ENCODE measurements at regions not wholly inside any gene's neighbourhood (a gene's known extent, or its start where the extent isn't known, plus 50 kb on each side); places are given as distances from the start of the nearest gene placed in this dataset.
"Not testable (repeated sequence)": the region's sequence is repeated elsewhere in the genome, so short reads cannot be mapped to it uniquely, and the experiment has no call there.

DNA sequence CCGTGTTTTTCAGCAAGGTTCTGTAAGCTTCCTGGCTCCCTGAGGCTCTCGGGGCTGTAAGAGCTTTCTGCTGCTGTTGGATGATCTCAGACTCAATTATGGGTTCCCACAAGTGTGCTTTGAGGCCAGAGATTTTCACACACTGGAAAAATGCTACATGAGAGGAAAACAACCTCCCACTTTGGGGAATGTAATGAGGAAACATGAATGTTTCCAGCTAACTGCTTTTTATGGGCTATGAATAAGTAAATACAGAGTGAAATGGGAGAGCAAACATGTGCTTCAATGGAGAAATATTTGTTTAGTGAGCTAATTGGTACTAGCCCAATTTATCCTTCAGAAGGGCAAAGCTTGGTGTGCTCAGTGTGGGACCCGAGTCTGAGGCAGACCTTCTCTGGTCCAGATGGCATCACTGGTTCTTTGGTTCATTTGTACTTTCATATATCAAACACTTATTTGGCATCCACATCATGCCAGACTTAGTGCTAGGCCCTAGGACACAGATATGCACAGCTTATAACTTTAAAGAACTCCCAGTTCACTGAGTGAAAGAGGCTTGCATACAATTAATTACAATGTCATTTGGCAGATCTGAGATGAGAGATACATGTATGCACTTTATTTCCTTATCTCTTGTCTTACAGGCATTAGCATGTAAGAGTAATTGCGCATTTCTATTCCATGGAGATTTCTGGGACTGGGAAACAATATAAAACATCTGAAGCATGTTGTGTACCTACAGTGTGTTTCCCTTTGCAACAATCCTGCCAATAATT, 248.8 kb downstream of the RDH14 start:
- DNase-seq, result peak; percentile 93

DNA sequence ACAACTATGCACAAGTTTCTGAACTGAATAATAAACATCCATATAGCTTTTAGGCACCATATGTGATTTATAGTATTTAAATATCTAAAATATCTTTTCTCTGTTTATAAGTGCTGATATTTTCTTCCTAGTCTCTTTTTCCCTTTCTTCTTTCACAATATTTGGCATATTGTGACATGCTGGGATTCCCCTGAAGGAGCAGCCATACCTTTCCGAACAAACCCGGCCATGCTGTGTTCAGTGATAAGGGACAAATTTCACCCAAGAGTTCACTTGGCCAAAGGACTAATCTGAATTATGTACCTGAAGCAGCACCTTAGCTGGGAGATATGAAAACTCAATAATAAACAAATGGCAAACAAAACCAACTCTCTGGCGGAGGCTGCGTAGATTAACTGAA, 250.8 kb downstream of the RDH14 start:
- no peak for DNase-seq

DNA sequence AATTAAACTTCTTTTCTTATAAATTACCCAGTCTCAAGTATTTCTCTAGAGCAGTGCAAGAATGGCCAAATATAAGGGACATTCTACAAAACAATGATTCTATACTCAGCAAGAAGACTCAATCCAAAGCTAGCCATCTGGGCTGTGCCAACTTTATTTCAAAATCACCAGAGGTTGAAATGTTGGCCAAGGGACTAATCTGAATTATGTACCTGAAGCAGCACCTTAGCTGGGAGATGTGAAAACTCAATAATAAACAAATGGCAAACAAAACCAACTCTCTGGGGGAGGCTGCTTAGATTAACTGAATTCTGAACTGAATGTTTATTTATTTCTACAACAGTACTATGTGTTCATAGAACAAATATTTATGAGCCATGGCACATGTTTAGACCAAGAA, 251.3 kb downstream of the RDH14 start:
- DNase-seq, result no peak

DNA sequence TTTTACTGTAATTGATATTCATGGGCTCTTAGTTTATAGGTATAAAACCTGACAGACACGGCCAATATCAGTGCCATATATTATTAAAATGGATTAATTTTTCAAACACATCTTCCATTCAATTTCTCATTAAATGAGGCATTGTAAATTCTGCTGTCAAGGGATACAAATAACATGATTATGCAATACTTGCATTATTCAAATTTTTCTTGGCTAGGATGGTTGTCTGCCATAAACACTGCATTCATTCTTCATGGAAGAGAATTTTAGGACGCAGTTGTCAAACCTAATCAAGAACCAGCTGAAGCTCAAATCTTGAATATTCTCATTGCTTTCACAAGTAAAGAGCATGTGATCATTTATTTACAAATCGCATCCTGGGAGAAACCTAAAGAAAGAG, 255.6 kb downstream of the RDH14 start:
- DNase-seq, result no peak

DNA sequence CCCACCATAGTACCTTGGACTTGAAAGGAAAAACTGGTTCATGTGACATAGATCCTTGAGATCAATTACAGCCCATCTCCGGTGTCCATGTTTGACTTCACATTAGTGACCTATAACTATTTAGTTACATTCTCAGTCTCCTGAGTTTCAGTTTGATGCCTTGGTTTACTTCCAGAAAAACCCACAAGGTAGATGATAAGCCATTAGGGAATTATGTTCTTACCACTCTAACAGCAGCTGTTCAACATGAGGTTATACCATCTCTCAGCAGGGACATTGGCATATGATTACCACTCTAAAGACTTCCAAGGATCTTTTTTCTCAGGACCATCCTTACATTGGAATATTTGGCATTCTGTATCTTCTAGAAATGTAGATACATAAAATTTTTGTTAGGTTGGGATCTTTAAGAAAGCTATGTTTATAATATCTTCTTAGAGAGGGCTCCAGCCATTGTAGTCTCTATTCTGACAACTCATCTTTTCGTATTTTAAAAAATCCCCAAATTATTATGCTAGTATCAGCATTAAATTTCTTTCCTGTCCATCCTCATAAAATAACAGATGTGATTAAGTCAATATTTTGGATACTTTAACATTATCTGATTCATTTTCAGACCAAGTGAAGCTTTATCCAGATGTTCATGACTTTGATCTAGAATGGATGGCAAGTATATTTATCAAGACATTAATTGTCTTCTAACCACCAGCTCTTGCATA, 258.9 kb downstream of the RDH14 start:
- DNase-seq, result no peak

DNA sequence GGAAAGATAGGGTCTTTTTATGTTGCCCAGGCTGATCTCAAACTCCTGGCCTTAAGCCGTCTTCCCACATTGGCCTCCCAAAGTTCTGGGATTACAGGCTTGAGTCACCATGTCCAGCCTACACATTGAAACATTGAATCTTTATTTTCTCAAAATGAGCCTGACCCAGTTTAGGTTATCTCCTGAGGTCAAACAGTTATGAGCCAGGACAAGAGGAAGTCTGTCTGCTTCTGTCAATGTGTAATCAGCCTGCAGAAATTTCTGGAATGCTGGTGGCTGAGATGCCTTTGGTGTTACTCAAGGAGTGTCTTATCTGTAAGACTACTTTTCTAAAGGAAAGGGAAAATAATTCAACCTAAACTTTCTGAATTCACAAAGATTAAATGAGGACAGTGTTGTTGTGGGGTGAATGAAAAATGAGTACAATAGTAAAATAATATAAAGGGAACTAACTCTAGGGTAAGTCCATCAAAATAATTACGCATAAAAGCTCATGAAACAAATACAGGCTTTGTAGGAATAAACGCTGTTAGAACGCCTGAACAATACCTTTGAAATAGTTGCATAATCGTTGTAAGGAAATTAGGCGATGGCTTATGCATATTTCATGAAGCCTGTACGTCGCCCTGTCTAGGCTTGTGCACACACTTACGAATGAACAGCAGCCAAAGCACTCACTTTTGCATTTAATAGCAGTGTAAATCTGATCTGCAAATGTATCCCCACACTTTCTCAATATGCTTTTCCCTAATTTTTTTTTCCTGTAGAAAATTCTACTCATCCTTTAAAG, 260.8 kb downstream of the RDH14 start:
- DNase-seq, result no peak

DNA sequence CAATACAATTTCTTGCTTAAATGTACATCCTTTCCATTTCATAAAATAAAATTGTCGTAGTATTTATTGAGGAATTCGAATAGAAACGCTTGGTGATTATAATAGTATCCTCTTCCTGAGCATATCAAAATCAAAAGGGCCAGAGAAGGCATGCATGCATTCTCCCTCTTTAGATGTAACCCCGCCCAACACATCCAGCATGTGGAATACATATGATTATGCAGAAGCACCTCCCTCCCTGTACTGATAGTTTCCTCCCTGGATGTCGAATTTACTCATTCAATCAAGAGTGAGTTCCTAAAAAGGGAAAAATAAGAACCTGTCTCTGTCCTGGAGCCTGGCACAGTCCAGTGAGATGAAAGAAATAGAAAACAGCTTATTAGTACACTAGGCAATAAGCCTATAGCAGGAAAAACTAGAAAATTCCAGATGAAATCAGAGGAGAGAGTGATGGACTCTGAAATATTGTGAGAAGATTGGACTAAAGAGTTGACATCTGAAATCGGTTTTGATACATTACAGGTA, 262.9 kb downstream of the RDH14 start:
- no peak for DNase-seq

DNA sequence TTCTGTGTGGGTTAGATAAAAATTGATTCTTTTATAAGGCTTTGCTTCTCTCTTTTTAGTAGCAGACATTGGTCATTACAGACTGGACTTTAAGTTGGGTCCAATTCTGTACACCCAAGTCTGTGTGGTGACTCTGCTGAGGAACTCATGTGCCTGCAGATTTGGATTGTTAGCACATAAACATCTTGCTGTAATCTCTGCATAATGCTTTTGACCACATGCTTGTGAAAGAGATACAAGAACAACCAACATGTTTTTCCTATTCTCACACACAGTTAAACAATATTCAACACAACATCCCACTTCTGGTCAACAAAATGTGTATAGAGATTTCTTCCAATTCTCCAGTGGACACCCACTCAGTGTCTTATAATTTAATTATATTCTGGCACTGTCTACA, 270.1 kb downstream of the RDH14 start:
- no peak for DNase-seq

DNA sequence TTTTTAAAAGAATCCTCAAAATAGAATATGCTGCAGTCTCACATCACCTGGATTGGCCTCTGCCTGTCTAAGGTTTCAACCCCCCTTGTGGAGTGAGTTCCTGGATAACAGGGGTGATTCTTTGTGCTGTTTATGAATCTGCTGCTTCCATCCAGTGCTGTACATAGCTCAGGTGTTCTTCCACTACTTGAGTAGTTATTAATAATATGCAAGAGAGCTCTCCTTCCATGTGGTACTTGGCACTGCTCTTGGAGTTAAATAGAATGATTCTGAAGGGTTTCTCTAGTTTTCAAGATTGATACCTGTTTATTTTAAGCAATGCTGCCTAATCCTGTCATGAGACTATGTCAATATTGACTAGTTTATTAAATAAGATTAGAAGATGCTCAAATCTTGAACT, 273.6 kb downstream of the RDH14 start:
- DNase-seq, result no peak

DNA sequence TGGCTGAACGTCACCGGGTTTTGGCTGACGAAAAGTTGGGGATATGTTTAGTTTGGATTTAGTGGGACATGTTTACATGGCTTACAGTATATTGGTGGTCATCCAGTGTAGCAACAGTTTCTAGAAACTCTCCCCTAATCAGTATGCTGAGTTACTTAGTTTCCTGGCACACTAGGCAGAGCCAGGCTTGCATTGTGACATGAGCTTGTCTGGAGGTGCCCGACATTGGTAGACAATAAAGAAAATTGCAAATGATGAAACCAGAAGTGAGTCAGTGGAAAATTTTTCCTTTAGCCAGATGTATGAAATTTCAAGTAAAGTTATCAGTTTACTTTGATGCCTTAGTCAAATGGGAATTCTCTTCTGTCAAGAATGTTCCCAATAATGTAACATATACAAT, 276.1 kb downstream of the RDH14 start:
- no peak for DNase-seq

DNA sequence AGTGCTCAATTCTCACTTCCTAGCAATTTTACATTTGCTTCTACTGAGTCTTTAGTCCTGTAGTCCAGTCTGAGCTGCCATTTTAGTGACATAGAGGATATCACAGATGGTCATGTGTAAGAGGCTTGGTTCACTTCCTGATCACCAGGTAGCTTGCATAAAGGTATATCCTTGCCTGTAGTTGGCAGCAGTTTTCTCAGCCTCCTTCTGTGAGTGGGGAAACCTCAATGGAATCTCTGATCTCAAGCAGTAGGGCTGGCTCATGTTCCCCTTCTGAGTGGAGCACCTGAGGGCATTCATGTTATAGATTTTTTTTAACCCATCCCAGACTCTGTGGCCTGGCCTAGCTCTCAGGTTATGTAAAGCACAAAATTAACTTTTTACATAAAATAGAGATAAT, 278.4 kb downstream of the RDH14 start:
- DNase-seq, result no peak

DNA sequence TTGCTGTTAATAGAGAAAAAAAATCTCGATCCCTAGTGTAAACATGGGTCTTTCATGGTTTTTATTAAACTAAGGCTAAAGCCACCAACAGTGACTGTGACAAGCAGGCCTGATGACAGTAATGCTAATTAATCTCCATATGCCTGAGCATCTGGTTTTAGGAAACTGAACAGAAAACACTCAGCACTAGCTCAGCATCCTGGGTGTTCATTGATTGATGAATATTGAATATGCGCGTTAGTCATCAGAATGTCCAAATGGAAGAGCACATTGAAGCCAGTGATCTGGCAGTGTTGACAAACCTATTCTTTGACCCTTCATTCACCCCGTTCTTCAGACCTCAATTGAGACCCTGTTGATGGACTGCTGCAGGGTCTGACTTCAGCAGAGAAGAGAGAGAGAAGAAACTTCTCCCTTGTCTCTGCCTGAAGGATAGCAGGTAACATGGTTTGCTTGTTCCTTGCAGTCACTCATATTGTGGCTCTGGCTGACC, 283.8 kb downstream of the RDH14 start:
- DNase-seq, result no peak

DNA sequence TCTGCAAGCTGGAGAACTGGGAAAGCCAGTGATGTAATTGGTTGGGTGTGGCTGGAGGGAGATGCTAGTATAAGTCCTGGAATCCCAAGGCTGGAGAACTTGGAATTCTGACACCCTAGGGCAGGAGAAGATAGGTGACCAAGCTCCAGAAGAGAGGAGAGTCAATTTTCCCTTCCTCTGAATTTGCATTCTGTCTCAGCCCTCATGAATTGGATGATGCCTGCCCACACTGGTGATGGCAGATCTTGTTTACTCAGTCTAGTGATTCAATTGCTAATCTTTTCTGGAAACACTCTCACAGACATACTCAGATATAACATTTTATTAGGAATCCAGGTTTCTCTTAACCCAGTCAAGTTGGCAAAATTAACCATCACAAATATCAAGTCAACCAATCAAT, 287.2 kb downstream of the RDH14 start:
- DNase-seq, result no peak

DNA sequence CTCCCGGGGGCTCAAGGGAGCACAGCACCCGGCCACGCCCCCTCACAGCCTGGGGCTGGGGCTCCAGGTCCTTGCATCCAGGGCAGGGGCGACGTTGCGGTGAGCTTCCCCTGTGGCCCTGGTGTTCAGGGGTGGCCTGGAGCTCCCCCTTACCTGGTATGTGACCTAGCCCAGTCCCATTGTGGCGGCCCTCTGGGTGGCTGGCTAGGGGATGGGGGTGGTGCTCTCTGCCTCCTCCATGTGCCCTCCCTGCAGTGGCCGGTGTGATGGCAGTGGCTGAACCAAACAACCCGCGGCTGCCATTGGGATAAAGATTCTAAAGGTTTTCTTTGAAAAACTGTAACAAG, 288.3 kb downstream of the RDH14 start:
- no peak for DNase-seq

DNA sequence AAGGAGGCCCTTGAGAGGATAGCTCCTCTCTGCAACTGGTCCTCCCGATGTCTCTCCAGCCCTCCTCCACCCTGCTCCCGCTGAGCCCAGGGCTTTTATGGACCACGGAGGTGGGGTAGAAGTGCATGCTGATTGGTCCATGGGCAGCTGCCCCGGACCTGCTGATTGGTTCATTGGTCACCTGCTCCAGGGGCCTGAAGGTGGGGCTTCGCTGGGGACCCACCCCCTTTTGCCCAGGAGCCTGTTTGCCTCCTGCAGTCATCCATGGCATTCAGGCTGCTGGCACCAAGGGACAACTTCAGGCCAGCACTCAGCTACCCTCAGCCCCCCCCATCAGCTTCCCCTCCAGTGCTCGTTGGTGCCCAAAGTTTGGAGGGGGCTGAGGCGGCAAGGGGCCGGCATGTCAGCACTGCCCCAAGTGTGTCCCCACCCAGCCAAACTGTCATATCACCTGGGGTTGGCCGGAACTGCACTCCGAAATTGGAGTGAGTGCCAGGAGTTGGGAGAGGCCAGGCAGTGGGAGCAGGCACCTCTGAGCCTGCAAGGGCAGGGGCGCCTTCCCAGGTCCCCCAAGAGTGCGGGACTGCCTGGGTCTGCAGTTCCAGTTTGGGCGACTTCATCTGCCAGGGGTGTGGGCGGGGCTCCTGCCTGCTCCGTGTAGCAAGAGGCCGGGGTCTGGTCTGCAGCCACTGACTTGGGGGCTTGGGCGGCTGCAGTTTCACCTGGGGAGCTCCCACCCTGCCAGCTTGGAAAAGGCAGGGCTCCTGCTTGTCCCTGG, 288.9 kb downstream of the RDH14 start:
- DNase-seq, result no peak

DNA sequence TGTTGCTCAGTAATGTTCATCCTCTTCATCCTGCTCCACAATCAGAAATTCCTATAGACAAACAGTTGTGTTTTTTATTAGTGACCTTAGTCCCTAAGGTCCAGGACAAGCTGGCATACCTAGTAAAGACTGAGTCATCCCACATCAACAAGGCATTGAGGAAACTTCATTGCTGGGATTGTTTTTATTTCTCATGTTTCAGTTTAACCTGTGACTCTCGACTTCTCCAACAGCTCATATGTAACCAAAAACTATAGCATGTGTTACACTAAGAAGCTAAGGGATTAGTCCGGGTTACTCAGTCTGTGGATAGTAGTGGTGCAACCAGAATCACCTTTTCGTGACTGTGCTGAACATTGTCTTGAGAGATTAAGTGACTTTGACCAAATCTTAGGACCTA, 292.1 kb downstream of the RDH14 start:
- DNase-seq, result no peak

DNA sequence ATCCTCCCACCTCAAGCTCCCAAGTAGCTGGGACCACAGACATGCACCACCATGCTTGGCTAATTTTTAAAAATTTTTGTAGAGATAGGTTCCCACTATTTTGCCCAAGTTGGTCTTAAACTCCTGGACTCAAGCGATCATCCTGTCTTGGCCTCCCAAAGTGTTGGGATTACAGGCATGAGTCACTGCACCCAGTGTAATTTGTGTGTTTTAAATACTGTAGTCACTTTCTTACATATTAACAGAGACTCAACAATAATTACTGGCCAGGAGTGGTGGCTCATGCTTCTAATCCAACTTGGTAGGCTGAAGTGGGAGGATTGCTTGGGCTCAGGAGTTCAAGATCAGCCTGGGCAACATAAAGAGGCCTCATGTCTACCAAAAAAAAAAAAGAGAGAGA, 293.0 kb downstream of the RDH14 start:
- no peak for DNase-seq

DNA sequence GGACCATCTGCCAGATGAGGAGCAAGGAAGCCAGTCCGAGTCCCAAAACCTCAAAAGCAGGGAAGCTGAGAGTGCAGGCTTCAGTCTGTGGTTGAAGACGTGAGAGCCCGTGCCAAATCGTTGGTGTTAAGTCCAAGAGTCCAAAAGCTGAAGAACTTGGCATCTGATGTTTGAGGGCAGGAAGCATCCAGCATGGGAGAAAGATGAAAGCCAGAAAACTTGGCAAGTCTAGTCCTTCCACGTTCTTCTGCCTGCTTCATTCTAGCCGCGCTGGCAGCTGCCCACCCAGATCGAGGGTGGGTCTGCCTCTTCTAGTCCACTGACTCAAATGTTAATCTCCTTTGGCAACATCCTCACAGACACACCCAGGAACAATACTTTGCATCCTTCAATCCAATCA, 293.8 kb downstream of the RDH14 start:
- not testable (repeated sequence) for DNase-seq

DNA sequence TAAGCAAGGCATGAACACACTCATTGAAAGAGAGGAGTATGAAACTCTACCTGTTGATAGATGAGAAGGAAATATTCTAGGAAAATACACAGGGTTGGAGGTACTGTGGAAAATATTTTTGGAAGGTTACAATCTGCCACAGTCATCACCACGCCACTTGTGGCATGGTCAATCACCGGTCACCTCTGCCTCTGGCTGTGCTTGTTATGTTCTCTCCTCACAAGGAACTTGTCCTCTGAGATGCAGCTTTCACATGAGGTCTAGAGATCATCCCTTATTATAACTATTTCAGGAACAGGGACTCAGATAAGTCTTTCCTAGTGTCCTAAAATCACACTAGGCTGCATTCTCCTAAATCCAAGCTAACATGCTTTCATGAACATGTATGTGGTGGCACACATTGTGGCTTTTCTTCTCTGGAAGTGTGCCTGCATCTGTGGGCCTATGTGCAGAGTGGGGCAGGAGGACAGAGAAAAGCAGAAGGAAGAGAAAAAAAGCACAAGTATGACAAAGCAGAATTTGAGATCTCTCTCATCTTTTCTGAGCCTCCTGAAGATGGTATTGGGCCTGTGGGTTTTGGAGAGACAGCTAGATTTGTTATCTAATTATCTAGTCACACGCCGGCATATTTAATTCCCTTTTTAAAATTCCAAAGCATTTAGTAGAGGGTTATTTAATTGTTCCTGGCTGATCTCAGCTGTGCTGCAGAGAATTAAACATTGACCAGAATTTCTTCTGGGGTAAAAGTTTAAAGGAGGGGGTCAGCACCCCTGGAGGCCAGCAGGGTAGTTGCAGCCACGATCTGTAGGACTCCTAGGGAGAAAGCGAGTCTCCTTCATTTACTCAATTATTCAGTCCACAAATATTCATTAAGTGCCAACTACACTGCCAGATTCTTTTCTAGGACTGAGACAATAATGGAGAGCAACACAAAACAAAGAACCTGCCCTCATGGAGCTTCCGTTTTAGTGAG, 294.6 kb downstream of the RDH14 start:
- no peak for DNase-seq

DNA sequence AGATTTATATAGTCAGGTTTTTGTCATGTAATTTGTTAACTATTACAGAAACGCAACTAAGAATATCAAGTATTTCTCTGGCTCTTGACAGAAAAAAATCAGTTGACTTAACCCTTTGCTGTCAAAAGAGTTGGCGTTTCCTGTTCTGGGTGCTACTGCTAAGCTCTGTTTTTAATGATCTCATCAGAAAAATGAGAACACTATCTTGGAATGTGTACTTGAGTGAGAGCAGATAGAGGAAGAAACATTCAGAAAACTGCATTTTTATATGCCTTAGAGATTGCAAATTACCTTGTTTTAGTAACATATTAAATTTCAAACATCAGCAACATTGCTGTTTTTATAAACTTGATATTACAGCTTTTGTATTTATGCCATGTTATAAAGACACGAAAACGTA, 297.9 kb downstream of the RDH14 start:
- no peak for DNase-seq

DNA sequence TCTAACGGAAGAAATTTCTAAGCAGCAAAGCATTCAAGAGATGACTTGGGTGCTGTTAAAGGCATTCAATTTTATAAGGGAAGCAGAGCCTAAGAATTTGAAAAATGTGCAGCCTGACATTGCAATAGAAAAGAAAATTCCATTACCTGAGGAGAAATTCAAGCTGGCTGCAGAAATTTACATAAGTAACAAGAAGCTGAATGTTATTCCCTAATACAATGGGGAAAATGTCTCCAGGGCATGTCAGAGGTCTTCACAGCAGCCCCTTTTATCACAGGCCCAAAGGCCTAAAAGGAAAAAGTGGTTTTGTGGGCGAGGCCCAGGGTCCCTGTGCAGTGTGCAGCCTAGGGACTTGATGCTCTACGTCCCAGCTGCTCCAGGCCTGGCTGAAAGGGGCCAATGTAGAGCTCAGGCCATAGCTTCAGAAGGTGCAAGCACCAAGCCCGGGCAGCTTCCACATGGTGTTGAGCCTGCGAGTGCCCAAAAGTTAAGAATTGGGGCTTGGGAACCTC, 306.7 kb downstream of the RDH14 start:
- DNase-seq, result no peak
